ENCODE measurements at regions not wholly inside any gene's neighbourhood (a gene's known extent, or its start where the extent isn't known, plus 50 kb on each side); places are given as distances from the start of the nearest gene placed in this dataset.

DNA sequence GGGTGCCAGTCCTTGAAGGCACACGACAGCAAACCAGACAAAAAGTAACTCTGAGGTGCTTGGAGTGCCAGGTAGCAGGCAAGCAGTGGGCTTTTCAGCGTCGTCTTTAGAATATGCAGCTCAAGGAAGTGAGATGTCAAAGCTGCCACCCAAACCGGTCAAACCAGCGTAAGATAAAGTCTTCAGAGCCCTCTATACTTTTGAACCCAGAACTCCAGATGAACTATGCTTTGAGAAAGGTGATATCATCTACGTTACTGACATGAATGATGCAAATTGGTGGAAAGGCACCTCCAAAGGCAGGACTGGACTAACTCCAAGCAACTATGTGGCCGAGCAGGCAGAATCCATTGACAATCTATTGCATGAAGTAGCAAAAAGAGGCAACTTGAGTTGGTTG is 95.9 kb downstream of the TBX3 start:
- no peak for DNase-seq (ENCODE audit: low spot score)
- H3K27ac Mint-ChIP-seq (ENCODE audit: unreplicated experiment), result no peak overlapping the region
- H3K4me1 Mint-ChIP-seq (ENCODE audit: unreplicated experiment), result no peaks in the 10 kb centered on the region
- no peaks in the 10 kb centered on the region for H3K36me3 Mint-ChIP-seq (ENCODE audit: low read depth, unreplicated experiment)
- H3K9me3 Mint-ChIP-seq (ENCODE audit: unreplicated experiment), result peaks cover 6% of the 10 kb centered on the region
- H3K27me3 Mint-ChIP-seq (ENCODE audit: unreplicated experiment), result peaks cover 2% of the 10 kb centered on the region
- no peak overlapping the region for H3K4me3 Mint-ChIP-seq (ENCODE audit: unreplicated experiment)
- TF ChIP-seq CTCF (IDR thresholded peaks at IDR 0.05; ENCODE audit: unreplicated experiment), result no peak

DNA sequence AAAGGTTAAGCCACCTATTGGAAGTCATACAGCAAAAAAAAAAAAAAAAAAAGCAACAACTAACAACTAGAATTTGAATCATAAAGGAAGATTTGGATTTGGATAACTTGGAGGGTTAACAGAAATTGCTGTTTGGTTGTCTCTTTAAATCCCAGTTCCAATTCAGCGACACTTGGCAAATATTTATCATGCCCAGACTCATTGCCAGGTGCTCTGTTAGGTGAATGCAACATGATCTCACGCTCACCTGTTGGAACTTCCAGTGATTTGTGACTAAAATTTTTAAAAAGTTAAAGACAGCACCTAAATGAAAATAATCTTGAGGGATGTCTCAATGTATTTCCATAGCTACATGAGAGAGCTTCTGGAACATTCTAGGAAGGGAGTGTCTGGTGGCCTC is 103.7 kb downstream of the TBX3 start:
- no peak for TF ChIP-seq CTCF (IDR thresholded peaks at IDR 0.05; ENCODE audit: unreplicated experiment)
- peaks cover 2% of the 10 kb centered on the region for H3K27me3 Mint-ChIP-seq (ENCODE audit: unreplicated experiment)
- no peak for DNase-seq (ENCODE audit: low spot score)
- H3K36me3 Mint-ChIP-seq (ENCODE audit: low read depth, unreplicated experiment), result no peaks in the 10 kb centered on the region
- no peak overlapping the region for H3K4me3 Mint-ChIP-seq (ENCODE audit: unreplicated experiment)
- no peak overlapping the region for H3K27ac Mint-ChIP-seq (ENCODE audit: unreplicated experiment)
- H3K9me3 Mint-ChIP-seq (ENCODE audit: unreplicated experiment), result no peaks in the 10 kb centered on the region
- no peaks in the 10 kb centered on the region for H3K4me1 Mint-ChIP-seq (ENCODE audit: unreplicated experiment)

- TF ChIP-seq CTCF (IDR thresholded peaks at IDR 0.05; ENCODE audit: unreplicated experiment), result no peak
- H3K27me3 Mint-ChIP-seq (ENCODE audit: unreplicated experiment), result peaks cover 2% of the 10 kb centered on the region
- no peak overlapping the region for H3K4me3 Mint-ChIP-seq (ENCODE audit: unreplicated experiment)
- H3K9me3 Mint-ChIP-seq (ENCODE audit: unreplicated experiment), result no peaks in the 10 kb centered on the region
- H3K4me1 Mint-ChIP-seq (ENCODE audit: unreplicated experiment), result no peaks in the 10 kb centered on the region
- H3K36me3 Mint-ChIP-seq (ENCODE audit: low read depth, unreplicated experiment), result no peaks in the 10 kb centered on the region
- H3K27ac Mint-ChIP-seq (ENCODE audit: unreplicated experiment), result no peak overlapping the region
- no peak for DNase-seq (ENCODE audit: low spot score)
These were observed 104.6 kb downstream of the TBX3 start for GRCh38 chr12:114579389-114579788.

- TF ChIP-seq CTCF (IDR thresholded peaks at IDR 0.05; ENCODE audit: unreplicated experiment), result no peak
- Mint-ChIP-seq H3K4me3 (ENCODE audit: unreplicated experiment) (no peak overlapping the region), H3K4me1 (ENCODE audit: unreplicated experiment) (no peaks in the 10 kb centered on the region), H3K9me3 (ENCODE audit: unreplicated experiment) (no peaks in the 10 kb centered on the region), H3K36me3 (ENCODE audit: low read depth, unreplicated experiment) (no peaks in the 10 kb centered on the region), H3K27me3 (ENCODE audit: unreplicated experiment) (no peaks in the 10 kb centered on the region), H3K27ac (ENCODE audit: unreplicated experiment) (no peak overlapping the region)
- no peak for DNase-seq (ENCODE audit: low spot score)
These were observed 121.3 kb downstream of the TBX3 start for GRCh38 chr12:114562654-114563053.

DNA sequence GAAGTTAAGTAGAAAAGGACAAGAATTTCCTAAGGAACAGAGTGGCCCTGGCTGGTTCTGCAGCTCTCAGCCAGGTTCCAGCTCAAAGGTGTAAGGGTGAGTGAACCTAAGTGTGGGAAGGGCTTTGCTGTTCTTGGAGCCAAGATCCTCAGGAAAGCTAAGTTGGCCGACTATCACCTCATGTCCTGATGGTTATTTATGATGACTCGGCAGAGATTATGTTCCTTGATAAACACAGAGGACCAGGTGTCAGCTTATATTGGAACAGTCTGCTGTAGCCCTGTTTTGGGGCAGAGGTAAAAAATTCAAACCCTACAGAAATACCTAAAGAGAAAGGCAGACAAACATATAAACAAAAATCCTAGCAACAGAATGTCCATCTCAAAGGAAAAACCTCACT is 128.5 kb downstream of the TBX3 start:
- no peaks in the 10 kb centered on the region for H3K9me3 Mint-ChIP-seq (ENCODE audit: unreplicated experiment)
- no peak for TF ChIP-seq CTCF (IDR thresholded peaks at IDR 0.05; ENCODE audit: unreplicated experiment)
- no peak for DNase-seq (ENCODE audit: low spot score)
- no peaks in the 10 kb centered on the region for H3K36me3 Mint-ChIP-seq (ENCODE audit: low read depth, unreplicated experiment)
- H3K27ac Mint-ChIP-seq (ENCODE audit: unreplicated experiment), result no peak overlapping the region
- H3K4me1 Mint-ChIP-seq (ENCODE audit: unreplicated experiment), result no peaks in the 10 kb centered on the region
- H3K4me3 Mint-ChIP-seq (ENCODE audit: unreplicated experiment), result no peak overlapping the region
- H3K27me3 Mint-ChIP-seq (ENCODE audit: unreplicated experiment), result no peaks in the 10 kb centered on the region
